ENCODE measurements at regions not wholly inside any gene's neighbourhood (a gene's known extent, or its start where the extent isn't known, plus 50 kb on each side); places are given as distances from the start of the nearest gene placed in this dataset.

- TF ChIP-seq CTCF (IDR thresholded peaks at IDR 0.05; ENCODE audit: low read depth, low read length, missing input control), result no peak
- no peak for TF ChIP-seq SP1 (IDR thresholded peaks at IDR 0.05)
- TF ChIP-seq RAD21 (IDR thresholded peaks at IDR 0.05), result no peak
- TF ChIP-seq REST (IDR thresholded peaks at IDR 0.05), result no peak
- no peak for TF ChIP-seq TAF1 (conservative IDR thresholded peaks at IDR 0.05)
- TF ChIP-seq NR2F2 (IDR thresholded peaks at IDR 0.05), result no peak
- no peak for TF ChIP-seq GABPA (IDR thresholded peaks at IDR 0.05 in 1 of 2, conservative IDR thresholded peaks at IDR 0.05 in 1 of 2)
- no peak for TF ChIP-seq ATF3 (IDR thresholded peaks at IDR 0.05)
- no peak for TF ChIP-seq JUND (IDR thresholded peaks at IDR 0.05)
Observed at GRCh38 chr16:86979061-86979460, 338.1 kb downstream of the C16orf95 start.

All from liver (tissue), 3 donors.